Natural killer cell (primary cell): ENCODE measurements at regions not wholly inside any gene's neighbourhood (a gene's known extent, or its start where the extent isn't known, plus 50 kb on each side); places are given as distances from the start of the nearest gene placed in this dataset.

Source experiments
- ATAC-seq, 3 donors: fragments of 150-1000 bp in 2 of 3; fragments of 200-7000 bp in 1 of 3; cut with Tn5 transposase; 1 replicate in 1 of 3; 2 replicates in 2 of 3; pipeline ENCODE4 v1.10.0; 2021; ENCODE audit warnings: mild to moderate bottlenecking in 2 of 3, moderate library complexity in 2 of 3
- DNase-seq, 2 donors: peaks; one replicate each; pipeline versions ENCODE4 v3.0.0 to v3.0.0-alpha.2; 2013 to 2021; ENCODE audit warnings: mixed read lengths in 1 of 2
- H3K27ac ChIP-seq: one replicate; pipeline ENCODE4 v1.5.1; 2013; ENCODE audit warnings: mild to moderate bottlenecking, low read length
- H3K27me3 ChIP-seq: one replicate; pipeline ENCODE4 v1.6.1; 2013; ENCODE audit warnings: low read length; ENCODE audit not compliant: control insufficient read depth, insufficient read depth
- H3K36me3 ChIP-seq: one replicate; pipeline ENCODE4 v1.6.1; 2013; ENCODE audit warnings: low read length; ENCODE audit not compliant: control insufficient read depth, insufficient read depth
- H3K4me1 ChIP-seq: one replicate; pipeline ENCODE4 v1.6.1; 2013; ENCODE audit warnings: low read length; ENCODE audit not compliant: control insufficient read depth, insufficient read depth
- H3K4me3 ChIP-seq: one replicate; pipeline ENCODE4 v1.5.1; 2013; ENCODE audit warnings: low read length
- H3K9me3 ChIP-seq: one replicate; pipeline ENCODE4 v1.6.1; 2013; ENCODE audit warnings: low read length; ENCODE audit not compliant: control insufficient read depth, insufficient read depth
- H3K27ac Mint-ChIP-seq, 2 donors: one replicate each; pipeline ENCODE4 v1.8.0; 2022; ENCODE audit warnings: mild to moderate bottlenecking in 2 of 2, mixed read lengths in 2 of 2, moderate library complexity in 1 of 2
- H3K27me3 Mint-ChIP-seq, 2 donors: one replicate each; pipeline ENCODE4 v1.8.0; 2022; ENCODE audit warnings: low read depth in 2 of 2, mixed read lengths in 2 of 2
- H3K36me3 Mint-ChIP-seq: one replicate; pipeline ENCODE4 v1.8.0; 2022; ENCODE audit warnings: mixed read lengths
- H3K4me1 Mint-ChIP-seq, 2 donors: one replicate each; pipeline ENCODE4 v1.8.0; 2022; ENCODE audit warnings: mixed read lengths in 2 of 2
- H3K4me3 Mint-ChIP-seq: one replicate; pipeline ENCODE4 v1.8.0; 2022; ENCODE audit warnings: mild to moderate bottlenecking, moderate library complexity, mixed read lengths
- H3K9me3 Mint-ChIP-seq, 2 donors: one replicate each; pipeline ENCODE4 v1.8.0; 2022; ENCODE audit warnings: mixed read lengths in 2 of 2
- WGBS: methylation state at CpG from one replicate; pipeline ENCODE4 v1.1.7; 2013; ENCODE audit warnings: missing lambda C conversion rate; ENCODE audit not compliant: insufficient coverage; 5-methylcytosine and 5-hydroxymethylcytosine counted together
- intact Hi-C: fragments of 100-400 bp; cut with micrococcal nuclease; formaldehyde crosslinking; loops from one replicate; pipeline ENCODE4 v1.14.2; 2022
- TF ChIP-seq, protein P1 (sequence below): fragments of 200-600 bp; IDR thresholded peaks from one replicate; pipeline ENCODE4 v1.8.0; 2022; ENCODE audit warnings: antibody characterized with exemption

DNA sequence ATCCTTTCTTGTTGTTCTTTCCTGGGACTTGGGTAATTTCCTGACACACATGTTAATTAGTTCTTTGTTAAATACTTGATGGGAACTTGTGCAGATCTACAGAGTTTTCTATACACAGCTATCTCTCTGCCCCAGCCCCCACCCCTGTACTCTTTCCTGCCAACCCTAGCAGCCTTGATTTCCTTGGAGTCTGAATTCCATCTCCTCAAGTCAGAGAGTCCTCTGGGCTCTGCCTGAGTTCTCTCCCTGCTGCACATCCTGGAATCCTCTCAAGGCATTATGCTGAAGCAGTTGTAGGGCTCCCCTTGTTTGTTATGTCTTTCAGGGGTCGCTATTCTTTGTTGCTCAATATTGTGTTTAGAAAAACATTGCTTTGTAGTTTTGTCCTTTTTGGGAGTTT is 384.7 kb downstream of the RPS6KC1 start:
- Mint-ChIP-seq H3K4me3 (no peak overlapping the region), H3K27me3 (peaks cover 10 to 39% of the 10 kb centered on the region in 2 donors), H3K36me3 (no peaks in the 10 kb centered on the region), H3K4me1 (no peaks in the 10 kb centered on the region), H3K9me3 (no peaks in the 10 kb centered on the region), H3K27ac (no peak overlapping the region)
- Histone ChIP-seq H3K9me3 (no peaks in the 10 kb centered on the region), H3K4me3 (no peak overlapping the region), H3K4me1 (no peaks in the 10 kb centered on the region), H3K27ac (no peak overlapping the region), H3K27me3 (no peaks in the 10 kb centered on the region), H3K36me3 (no peaks in the 10 kb centered on the region)
- DNase-seq (no peak), ATAC-seq (no peak)
- intact Hi-C loops, result no loop called here
- TF ChIP-seq, protein P1, sequence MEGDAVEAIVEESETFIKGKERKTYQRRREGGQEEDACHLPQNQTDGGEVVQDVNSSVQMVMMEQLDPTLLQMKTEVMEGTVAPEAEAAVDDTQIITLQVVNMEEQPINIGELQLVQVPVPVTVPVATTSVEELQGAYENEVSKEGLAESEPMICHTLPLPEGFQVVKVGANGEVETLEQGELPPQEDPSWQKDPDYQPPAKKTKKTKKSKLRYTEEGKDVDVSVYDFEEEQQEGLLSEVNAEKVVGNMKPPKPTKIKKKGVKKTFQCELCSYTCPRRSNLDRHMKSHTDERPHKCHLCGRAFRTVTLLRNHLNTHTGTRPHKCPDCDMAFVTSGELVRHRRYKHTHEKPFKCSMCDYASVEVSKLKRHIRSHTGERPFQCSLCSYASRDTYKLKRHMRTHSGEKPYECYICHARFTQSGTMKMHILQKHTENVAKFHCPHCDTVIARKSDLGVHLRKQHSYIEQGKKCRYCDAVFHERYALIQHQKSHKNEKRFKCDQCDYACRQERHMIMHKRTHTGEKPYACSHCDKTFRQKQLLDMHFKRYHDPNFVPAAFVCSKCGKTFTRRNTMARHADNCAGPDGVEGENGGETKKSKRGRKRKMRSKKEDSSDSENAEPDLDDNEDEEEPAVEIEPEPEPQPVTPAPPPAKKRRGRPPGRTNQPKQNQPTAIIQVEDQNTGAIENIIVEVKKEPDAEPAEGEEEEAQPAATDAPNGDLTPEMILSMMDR, result no peak
- no CpG with 5 or more reads among the region's 1 CpG for WGBS

DNA sequence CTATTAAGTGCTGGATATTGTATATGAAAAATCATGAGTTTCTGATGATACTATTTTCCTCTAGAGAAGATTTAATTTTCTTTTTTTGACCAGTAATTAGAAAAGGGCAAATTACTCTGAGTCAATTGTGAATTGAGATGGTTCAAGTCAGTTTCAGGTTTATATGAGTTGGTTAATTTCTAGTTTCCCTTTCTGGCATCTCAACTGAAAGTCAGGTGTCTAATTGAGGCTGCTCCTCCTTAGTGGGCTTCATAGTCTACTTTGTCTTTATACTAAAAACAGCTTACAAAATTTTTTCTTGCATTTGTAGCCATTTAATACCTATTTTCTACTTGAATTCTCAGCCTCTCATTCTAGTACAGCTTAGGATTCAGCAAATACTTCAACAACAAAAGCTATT is 387.3 kb downstream of the RPS6KC1 start:
- H3K4me1 Mint-ChIP-seq, result no peaks in the 10 kb centered on the region
- peaks cover 3 to 35% of the 10 kb centered on the region in 2 donors for H3K27me3 Mint-ChIP-seq
- ATAC-seq, result no peak
- Histone ChIP-seq H3K4me1 (no peaks in the 10 kb centered on the region), H3K27ac (no peak overlapping the region), H3K36me3 (no peaks in the 10 kb centered on the region), H3K9me3 (no peaks in the 10 kb centered on the region), H3K27me3 (no peaks in the 10 kb centered on the region), H3K4me3 (no peak overlapping the region)
- TF ChIP-seq, protein P1, result no peak
- no peak for DNase-seq
- H3K27ac Mint-ChIP-seq, result no peak overlapping the region
- no peaks in the 10 kb centered on the region for H3K9me3 Mint-ChIP-seq
- no peaks in the 10 kb centered on the region for H3K36me3 Mint-ChIP-seq
- intact Hi-C loops, result no loop called here
- H3K4me3 Mint-ChIP-seq, result no peak overlapping the region

DNA sequence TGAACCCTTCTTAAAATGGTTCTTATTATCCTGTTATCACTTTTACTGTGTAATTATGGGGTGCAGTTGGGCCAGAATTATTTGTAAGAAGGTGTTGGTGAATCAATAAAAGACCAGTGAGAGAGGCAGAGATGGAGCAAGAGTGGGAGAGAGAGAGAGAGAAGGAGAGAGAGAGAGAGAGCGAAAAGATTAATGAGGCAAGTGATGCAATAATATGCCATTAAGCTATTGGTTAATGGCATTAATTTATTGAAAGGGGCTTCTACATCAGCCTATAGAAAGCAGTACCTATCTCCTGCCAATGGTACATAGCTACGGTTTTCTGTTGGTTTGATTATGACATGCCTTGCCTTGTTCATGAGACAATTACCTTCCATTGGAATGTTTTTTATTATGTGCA is 388.7 kb downstream of the RPS6KC1 start:
- TF ChIP-seq, protein P1, result no peak
- Histone ChIP-seq H3K9me3 (no peaks in the 10 kb centered on the region), H3K36me3 (no peaks in the 10 kb centered on the region), H3K27ac (no peak overlapping the region), H3K4me3 (no peak overlapping the region), H3K27me3 (no peaks in the 10 kb centered on the region), H3K4me1 (no peaks in the 10 kb centered on the region)
- Mint-ChIP-seq H3K27ac (no peak overlapping the region), H3K9me3 (no peaks in the 10 kb centered on the region), H3K36me3 (no peaks in the 10 kb centered on the region), H3K27me3 (peaks cover 3 to 26% of the 10 kb centered on the region in 2 donors), H3K4me1 (no peaks in the 10 kb centered on the region), H3K4me3 (no peak overlapping the region)
- ATAC-seq (no peak), DNase-seq (no peak)
- 88% methylated on average over 2 of the region's 2 CpGs for WGBS
- intact Hi-C loops, result no loop called here

DNA sequence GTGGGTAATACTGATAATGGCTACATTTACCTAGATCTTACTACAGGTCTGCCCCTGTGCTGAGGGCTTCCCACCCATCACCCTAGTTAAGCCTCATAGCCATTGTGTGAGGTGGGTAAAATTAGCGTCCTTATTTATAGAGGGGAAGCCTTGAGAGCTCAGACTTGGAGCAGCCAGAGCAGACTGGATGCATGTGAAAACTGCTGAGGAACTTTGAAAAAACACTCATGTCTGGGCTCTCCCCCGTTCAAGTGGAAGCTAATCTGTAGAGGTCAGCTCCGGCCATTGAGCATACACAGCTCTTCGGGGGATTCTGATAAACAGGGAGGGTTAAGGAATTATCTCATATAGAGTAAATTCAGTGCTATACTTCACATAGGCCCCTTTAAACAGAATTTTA is 389.7 kb downstream of the RPS6KC1 start:
- 30% methylated on average over 2 of the region's 4 CpGs for WGBS

More for the DNA sequence above, 389.7 kb downstream of the RPS6KC1 start:
- H3K27me3 ChIP-seq, result no peaks in the 10 kb centered on the region
- no peak overlapping the region for H3K27ac Mint-ChIP-seq
- no peak for DNase-seq
- H3K27me3 Mint-ChIP-seq, result peaks cover 0 to 16% of the 10 kb centered on the region in 2 donors
- intact Hi-C loops, result no loop called here
- no peak for ATAC-seq
- no peaks in the 10 kb centered on the region for H3K36me3 ChIP-seq
- no peaks in the 10 kb centered on the region for H3K4me1 Mint-ChIP-seq
- no peak overlapping the region for H3K4me3 Mint-ChIP-seq
- H3K9me3 Mint-ChIP-seq, result no peaks in the 10 kb centered on the region
- no peak overlapping the region for H3K4me3 ChIP-seq
- no peak overlapping the region for H3K27ac ChIP-seq
- H3K36me3 Mint-ChIP-seq, result no peaks in the 10 kb centered on the region
- H3K4me1 ChIP-seq, result no peaks in the 10 kb centered on the region
- H3K9me3 ChIP-seq, result no peaks in the 10 kb centered on the region
- TF ChIP-seq, protein P1, result no peak
